Activated T-helper 1 cell treated with Interleukin-2 at 50 U/mL for 16 hours (primary cell): ENCODE measurements at regions not wholly inside any gene's neighbourhood (a gene's known extent, or its start where the extent isn't known, plus 50 kb on each side); places are given as distances from the start of the nearest gene placed in this dataset.

Source experiments
- DNase-seq: peaks from one replicate; pipeline ENCODE4 v3.0.0-alpha.2; 2020; ENCODE audit warnings: low read depth

DNA sequence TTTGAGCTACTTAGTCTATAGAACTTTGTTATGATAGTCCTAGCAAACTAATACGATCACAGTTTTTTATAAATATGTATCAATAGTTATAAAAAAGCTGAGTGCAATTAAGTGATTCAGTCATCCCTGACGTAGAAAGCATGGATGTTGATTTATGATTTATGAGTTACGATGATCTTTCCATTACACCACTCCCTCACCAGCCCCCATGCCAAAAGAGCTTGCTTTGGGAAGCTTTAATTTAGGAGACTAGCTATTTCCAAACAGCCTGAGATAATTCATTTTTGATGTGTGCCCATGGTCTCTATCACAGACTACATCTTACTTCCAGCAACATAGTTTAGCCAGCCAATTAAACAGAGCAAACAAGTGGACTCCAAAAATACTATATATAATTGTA lies 256.8 kb downstream of the GABRG2 start:
- DNase-seq = no peak

DNA sequence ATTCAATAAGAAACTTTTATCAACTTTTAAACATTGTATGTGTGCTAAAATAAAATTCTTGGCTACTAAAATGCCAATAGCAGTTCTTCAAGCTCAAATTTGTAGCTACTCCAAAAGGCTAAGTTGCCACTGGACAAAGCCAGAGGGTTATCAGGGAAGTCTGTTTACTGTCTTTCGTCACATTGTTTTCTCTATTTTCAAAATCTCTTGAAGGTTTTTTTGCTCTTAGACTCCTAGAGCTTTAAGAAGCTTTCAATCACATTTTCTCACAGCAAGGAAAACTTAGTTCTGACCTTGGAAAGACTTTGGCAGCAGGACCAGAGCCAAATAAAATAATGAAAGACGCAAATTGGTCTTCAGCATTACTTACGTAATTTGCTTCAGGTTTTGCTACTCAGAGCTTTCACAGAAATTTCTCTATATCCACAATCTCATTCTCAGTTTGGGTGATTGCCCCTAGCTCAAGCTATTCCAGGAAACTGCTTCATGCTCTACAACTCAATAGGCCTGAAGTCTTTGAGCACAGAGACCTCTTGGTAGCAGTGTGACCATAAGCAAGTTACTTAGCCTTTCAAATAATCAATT lies 257.7 kb downstream of the GABRG2 start:
- no peak for DNase-seq

- no peak for DNase-seq
Measured at GRCh38 chr5:162334944-162335343, 267.4 kb downstream of the GABRG2 start.

DNA sequence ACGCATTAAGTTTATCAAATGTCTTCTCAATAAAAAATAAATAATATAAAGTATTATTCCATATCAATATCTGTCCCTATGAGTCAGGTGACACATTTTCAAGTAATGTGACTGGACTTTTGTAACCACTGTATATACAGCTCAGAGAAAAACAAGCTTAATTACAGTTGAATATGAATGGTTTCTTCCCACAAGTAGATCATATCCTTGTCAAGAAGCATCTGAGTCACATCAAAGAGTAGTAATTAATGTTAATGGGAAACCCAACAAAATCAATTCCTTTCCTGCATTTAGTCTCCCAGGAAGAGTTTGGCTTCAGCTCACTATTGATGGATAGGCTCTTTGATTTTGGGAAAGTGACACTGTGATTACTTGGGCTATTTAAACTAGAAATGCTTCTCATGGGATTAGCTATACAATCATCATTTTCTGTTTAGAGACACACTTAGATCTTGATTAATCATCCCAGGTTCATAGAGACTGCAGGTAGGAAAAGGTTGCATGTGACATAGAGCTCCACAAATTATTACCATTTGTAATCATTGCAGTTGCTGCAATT lies 292.9 kb downstream of the GABRG2 start:
- no peak for DNase-seq

- DNase-seq = no peak
Measured at GRCh38 chr5:162372256-162372655, 304.7 kb downstream of the GABRG2 start.

DNA sequence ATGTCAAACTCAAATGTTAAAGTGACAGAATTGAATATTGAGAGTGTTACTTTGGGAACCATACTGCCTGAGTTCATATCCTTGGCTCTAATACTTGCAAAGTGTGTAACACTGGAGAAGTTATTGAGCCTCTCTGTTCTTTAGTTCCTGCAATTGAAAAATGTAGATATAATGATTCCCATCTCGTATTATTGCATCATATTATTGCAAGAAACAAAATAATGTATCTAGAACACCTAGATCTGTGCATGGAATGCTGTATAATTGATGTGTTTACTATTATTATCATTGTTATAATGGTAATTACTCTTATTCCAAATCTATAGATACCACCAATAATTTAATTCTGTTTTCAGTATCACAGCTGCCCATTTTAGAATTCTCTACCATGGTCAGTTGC lies 310.3 kb downstream of the GABRG2 start:
- DNase-seq = no peak

- DNase-seq = no peak
Measured at GRCh38 chr5:162382839-162383238, 315.3 kb downstream of the GABRG2 start.

- no peak for DNase-seq
Measured at GRCh38 chr5:162384225-162384624, 316.7 kb downstream of the GABRG2 start.

- no peak for DNase-seq
Measured at GRCh38 chr5:162391833-162392232, 324.3 kb downstream of the GABRG2 start.

DNA sequence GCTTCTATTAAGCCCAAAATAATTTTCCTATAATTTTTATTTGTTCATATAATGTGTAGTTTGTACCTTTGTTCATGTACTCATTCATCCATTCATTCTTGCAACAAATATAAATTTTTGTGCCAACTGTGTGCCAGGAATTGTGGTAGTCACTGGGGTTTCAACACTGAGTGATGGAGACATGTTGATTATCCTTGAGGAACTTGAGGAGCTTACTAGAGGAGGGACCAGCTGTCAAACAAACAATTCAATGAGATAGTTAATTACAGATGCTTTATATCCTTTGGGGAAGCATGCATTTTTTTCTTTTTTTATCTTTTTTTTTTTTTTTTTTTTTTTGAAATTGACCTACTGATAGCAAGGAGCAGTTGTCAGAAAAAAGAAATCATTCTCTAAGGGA lies 324.8 kb downstream of the GABRG2 start:
- no peak for DNase-seq

DNA sequence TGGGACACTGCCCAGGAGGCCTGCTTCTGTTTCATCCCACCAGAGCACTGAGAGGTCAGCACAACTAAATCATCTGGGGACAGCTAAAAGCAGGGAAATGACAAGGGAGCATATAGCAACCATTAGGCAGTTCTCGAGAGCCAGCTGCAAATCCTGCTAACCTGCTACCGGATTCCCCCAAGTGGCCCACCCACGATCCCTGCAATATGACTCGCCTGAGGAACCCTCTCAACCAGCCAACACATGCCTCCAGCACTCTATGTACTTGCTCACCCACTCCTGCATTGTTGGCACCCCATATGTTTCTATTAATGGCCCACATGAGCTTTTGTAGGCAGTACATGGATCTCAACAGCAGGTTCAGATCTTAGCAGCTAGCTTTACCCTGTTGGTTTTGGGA lies 326.0 kb downstream of the GABRG2 start:
- no peak for DNase-seq

DNA sequence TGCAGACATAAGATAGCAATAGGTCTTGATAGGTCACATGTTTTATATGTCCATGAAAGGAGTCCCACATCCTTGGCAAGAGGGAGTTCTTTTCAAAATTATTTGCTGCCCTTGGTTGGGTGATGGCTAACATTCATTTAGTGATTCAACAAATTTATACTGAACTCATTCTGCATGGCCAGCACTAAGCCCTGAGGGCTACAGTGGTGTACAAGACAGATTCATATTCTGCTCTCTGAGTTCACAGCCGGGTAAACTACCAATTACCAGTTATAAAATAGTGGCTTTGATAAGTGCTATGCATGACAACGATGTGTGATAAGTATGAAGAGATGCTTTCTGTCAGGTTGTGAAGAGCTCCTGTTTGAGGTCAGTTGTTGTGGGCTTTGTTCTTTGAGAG lies 340.0 kb downstream of the GABRG2 start:
- no peak for DNase-seq

GRCh38 chr5:162410365-162410764 lies 342.8 kb downstream of the GABRG2 start:
- DNase-seq = no peak

- no peak for DNase-seq
Measured at GRCh38 chr5:162429142-162429541, 361.6 kb downstream of the GABRG2 start.

GRCh38 chr5:162434281-162434680 lies 366.7 kb downstream of the GABRG2 start:
- no peak for DNase-seq

DNA sequence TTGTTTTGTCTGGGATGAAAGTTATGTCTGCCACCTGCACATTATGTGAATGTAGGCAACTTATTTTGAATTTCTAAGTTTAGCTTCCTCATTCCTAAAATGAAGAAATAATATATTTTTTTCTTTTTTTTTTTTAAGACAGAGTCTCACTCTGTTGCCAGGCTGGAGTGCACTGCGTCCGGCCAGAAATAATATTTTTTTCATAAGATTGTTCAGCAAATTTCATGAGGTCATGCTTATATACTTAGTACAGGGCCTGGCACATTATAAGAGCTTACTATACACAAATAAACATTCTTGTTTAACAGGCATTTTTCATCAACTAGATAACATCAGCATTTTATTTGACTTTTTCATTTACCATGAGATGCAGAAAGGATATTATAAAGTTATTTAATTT lies 368.5 kb downstream of the GABRG2 start:
- no peak for DNase-seq

- DNase-seq = no peak
Measured at GRCh38 chr5:162444129-162444762, 376.7 kb downstream of the GABRG2 start.

DNA sequence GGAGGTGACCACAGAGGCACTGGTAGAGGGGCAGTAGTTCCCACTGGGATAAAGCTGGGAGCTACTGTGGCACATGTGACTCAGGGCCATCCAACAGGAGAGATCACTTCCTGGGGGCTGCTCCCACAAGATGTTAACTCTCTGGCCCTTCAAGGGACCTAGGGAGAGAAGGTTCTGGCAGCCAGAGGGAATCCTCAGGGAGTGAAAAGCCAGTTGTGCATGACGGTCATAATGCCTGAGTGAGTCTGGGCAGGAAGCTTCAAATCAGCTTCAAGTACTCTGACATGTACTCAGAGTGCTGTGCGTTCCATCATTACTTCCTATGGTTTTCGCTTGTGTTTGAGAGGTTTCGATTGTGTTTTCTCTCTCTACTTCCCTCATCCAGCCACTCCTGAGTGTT lies 388.5 kb downstream of the GABRG2 start:
- DNase-seq = no peak

GRCh38 chr5:162466011-162466410 lies 398.4 kb downstream of the GABRG2 start:
- DNase-seq = no peak

DNA sequence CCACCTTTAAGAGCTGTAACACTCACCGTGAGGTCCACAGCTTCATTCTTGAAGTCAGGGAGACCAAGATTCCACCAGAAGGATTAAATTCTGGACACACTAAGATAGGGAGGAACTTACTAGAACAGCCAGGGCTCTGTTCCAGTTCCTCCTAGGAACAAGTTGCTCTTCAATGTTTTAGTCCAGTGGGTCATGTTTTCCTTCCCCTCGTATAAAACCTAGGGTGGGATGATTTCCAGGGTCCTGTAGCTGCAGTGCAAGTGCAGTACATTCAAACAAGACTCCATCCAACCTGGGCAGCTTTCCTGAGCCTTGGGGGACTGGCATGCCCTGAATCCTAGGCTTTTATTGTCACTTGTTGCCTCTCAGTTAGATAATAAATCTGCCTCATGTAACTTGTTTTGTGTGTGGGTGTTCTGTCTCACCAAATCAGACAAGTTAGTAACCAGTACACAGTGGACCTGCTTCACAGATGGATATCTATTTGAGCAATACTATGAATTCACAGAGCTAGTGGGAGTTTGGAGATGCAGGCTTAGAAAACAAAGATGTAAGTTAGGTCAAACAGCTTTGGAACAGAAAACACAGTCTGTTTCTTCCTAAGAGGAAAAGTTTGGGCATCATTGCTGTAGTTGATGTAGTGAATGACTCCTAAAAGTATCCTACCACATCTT lies 405.6 kb downstream of the GABRG2 start:
- no peak for DNase-seq

DNA sequence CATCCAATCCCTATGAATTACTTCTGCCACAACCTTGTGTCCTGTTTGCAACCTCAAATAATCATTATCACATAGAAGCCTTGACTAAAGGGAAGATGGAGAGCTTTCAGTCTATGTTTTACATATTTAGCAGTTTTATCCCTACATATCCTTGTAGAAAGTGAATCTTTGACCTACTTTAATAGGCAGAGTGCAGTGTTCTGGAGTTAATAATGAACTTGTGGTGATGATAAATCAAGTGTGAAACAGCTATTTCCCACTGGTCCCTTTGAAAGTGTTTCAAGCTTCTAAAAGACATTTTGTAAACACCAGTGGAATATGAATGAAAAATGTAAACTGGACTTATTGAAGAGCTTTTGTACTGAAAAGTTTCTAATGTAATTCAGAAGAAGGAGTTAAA lies 406.7 kb downstream of the GABRG2 start:
- no peak for DNase-seq

DNA sequence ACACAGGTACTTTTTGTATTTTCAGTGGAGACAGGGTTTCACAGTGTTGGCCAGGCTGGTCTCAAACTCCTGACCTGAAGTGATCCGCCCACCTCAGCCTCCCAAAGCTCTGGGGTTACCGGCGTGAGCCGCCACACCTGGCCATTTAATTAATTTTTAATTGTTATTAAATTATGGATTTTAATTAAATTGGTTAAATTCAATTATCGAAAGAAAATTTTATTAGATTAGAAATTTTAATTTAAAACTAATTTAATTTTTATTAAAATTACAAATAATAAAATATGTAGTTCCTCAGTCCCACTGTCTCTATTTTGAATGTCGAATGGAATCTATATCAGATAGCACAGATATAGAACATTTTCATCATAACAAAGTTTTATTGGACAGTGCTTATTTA lies 416.5 kb downstream of the GABRG2 start:
- no peak for DNase-seq

DNA sequence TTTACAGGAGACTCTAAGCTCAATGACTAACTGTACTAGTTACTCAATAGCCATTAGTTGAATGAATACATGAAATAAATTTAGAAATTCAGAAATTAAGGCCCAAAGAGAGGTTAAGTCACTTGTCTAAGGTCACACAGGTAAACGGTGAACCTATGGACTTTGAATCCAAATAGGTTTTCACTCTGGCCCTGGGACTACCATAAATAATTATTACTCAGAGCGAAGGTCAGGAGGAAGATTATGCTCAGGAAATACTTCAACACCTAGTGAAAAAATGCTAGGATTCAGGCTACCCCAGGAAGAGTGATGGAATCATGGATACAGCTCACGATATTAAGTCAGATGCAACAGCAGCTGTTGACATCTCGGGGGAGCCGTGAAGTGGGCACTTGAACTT lies 417.4 kb downstream of the GABRG2 start:
- no peak for DNase-seq
